HG03196 (cell line): ENCODE measurements at regions not wholly inside any gene's neighbourhood (a gene's known extent, or its start where the extent isn't known, plus 50 kb on each side); places are given as distances from the start of the nearest gene placed in this dataset.
"Not testable (repeated sequence)": the region's sequence is repeated elsewhere in the genome, so short reads cannot be mapped to it uniquely, and the experiment has no call there.

ENCODE experiments used
- ATAC-seq: cut with Tn5 transposase; IDR thresholded peaks from one replicate; pipeline ENCODE4 v1.9.1; 2021; ENCODE audit not compliant: unreplicated experiment

DNA sequence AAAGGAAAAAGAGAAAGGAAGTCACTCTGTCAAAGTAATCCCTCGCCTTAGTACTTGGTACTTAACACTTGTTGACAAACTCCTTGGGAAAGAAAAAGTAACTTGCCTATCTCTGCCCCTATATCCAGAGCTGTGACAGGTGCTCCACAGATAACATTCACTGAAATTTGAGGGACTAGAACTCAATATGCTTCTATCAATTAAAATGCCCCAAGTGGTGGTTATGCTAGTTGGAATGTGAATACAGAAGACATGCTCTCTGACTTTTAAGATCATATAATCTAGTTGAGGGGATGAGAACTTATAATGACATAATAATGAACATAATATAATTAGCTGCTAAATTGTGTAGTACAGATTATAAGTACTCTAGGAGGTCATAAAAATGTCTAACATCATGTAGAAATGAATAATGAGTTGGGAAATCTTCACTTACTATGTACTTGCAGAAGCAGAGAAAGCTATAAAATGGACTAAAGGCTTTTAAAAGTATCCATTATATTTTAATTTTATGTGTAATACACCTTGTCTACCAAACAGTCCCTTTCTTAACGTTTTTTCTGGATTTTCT, 153.1 kb upstream of the CCDC54 start:
- ATAC-seq: no peak

DNA sequence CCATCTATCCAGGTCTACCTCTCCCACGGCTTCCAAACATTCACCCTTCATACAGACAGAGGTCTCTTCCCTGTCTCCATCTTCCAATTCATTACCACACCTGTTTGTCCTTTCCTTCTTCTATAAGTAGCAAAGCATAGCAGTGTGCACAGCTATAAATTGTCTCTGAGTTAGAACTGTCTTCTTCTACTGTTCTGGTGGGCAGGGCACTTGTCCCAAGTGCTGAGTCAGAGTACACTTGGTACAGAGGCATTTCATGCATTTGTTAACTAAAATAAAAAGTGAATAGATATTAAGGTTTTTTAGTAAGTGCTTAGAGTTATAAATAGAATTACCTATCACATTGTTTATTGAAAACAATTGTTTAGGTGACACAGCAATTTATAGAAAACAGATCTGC, 150.1 kb upstream of the CCDC54 start:
- no peak for ATAC-seq

- not testable (repeated sequence) for ATAC-seq
Measured at GRCh38 chr3:107233877-107234276, 143.4 kb upstream of the CCDC54 start.

GRCh38 chr3:107235193-107235927, 141.9 kb upstream of the CCDC54 start:
- no peak for ATAC-seq

GRCh38 chr3:107235928-107236315, 141.3 kb upstream of the CCDC54 start:
- peak; percentile 37 for ATAC-seq

DNA sequence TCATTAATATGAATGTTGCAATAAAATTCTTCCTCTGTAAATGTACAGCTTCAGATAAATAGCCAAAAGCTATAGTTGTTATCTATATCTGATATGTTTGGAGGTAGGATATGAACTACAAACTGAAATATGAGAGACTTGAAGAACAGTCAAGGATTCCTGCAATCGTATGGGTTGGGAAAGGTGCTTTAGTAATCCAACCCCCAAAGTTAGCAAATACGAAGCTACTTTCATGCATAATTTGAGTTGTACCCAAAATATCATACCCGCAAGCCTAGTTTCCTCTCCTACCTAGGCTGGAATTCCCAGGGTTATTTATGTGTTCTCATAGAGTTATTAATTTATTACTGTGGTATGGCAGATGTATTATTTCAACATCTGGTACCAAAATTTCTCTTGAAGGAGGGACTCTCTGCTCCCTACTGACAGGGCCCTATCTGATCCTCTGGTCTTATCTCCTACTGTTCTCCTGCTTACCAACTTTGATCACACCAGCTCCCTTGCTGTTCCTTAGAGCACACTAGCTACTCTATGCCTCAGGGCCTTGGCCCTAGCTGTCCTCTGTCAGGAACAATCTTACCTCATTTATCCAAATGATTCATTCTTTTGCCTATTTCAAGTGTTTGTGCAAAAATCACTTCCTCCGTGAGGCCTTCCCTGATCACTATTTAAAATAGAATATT, 140.4 kb upstream of the CCDC54 start:
- no peak for ATAC-seq

- no peak for ATAC-seq
Measured at GRCh38 chr3:107238787-107239186, 138.5 kb upstream of the CCDC54 start.

GRCh38 chr3:107239703-107240102, 137.5 kb upstream of the CCDC54 start:
- no peak for ATAC-seq

- peak; percentile 95 for ATAC-seq
Measured at GRCh38 chr3:107240183-107241091, 136.8 kb upstream of the CCDC54 start.

- ATAC-seq: peak; percentile 42
Measured at GRCh38 chr3:107241217-107241616, 136.0 kb upstream of the CCDC54 start.

- no peak for ATAC-seq
Measured at GRCh38 chr3:107242579-107242978, 134.7 kb upstream of the CCDC54 start.

- no peak for ATAC-seq
Measured at GRCh38 chr3:107247116-107247515, 130.1 kb upstream of the CCDC54 start.

GRCh38 chr3:107249132-107249531, 128.1 kb upstream of the CCDC54 start:
- ATAC-seq: no peak

DNA sequence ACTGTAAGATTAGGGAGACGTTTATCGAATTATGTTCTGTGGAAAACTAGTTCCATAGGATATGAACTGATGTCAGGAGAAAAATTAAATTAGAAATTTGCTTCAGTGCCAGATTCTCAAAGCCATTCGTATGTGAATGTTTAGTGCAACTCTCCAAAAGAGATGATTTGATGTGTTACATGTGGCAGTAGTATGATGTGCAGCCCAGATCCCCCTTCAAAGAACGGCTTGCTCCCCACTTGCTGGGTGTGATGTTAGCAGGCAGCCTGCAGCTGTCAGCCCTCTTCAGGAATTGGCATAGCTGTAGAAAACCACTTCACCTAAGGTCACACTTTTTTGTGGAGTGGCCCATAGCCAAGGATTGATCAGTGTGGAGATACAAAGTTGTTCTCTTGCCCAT, 127.0 kb upstream of the CCDC54 start:
- no peak for ATAC-seq

DNA sequence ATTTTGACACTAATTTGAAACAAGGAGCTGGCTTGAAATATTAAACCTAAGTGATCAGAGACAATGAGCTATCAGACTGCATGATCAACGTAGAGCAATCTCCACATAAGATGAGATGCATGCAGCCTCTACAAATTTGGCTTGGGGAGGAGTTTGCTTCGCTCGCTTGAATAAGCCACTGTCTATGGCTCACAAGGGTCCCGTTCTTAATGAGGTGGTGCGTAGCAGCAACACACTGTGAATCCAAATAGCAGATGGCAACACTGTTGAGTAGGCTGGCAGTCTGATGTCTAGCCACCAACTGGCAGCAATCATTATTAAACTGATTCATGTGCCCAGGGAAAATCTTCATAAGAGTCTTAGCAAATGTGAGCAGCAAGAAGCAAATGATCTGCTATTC, 125.4 kb upstream of the CCDC54 start:
- no peak for ATAC-seq

GRCh38 chr3:107256963-107257362, 120.3 kb upstream of the CCDC54 start:
- no peak for ATAC-seq

DNA sequence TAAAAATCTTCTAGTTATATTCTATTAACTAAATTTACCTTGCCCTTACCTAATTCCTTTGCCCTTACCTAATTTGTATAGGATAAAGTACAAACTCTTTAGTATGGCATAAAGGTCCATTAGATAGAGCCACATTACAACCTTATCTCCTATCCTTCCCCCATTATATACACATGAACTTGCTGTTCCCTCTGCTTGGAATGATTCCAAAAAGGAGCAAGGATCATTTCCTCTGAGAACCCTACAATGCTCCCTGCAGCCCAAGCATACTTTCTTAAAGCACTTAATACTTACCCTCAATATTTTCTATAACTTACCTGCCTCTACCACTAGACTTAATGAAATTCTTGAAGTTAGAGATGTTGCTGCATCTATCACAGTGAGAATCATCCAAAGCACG, 118.9 kb upstream of the CCDC54 start:
- no peak for ATAC-seq

DNA sequence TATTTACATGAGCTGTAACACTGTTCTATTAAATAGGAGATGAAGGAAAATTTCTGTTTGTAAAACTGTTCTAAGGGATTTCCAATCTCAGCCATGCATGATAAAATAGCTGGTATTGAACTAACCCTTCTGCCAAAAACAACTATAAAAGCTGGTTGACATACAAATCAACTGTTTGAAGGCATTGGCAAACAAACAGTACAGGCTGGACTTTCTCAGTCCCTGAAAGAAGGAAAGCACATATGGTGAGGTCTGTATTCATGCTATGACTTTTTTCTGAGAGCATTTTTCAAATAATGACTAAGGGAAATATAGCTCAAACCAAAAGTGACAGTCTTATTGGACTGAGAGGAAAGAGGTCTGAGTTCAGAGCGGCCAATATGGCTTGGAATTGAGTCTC, 117.0 kb upstream of the CCDC54 start:
- ATAC-seq: no peak

- ATAC-seq: no peak
Measured at GRCh38 chr3:107263269-107264021, 113.8 kb upstream of the CCDC54 start.

DNA sequence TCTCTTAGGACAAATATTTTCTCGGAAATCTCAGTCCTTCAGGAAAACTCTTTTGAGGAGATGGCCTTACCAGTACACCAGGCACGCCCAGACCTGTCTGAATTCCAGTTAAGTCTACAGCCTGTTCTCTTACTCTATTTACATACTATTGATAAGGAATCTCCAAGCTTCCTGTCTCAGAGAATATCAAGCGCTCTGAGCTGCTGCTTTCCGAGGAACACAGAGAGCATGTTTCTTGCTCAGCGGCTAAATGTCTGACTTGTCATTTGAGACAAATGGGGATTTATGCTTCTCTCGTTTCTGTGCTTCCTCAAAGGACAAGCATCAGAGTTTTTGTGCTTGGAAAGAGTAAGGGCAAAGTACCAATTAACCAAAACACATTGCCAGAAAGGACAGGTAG, 112.4 kb upstream of the CCDC54 start:
- ATAC-seq: no peak

DNA sequence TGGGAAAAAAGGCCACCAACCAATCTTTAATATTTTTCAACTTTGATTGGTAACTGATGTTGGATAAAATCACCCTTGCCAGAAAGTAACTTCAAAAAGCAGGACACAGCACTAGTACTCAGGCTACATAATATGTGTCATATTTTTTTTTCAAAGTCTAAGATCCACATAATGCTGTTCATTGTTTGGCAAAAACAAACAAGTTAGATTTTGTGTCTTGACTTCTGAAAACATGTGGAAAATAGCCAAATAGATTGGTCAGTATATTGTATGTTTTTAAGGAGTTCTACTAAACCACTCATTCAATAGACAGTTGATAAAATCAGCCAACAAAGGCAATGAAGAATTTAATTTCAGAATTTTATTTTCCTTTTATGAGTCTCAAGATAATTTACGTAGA, 111.7 kb upstream of the CCDC54 start:
- ATAC-seq: no peak
